ENCODE measurements at regions not wholly inside any gene's neighbourhood (a gene's known extent, or its start where the extent isn't known, plus 50 kb on each side); places are given as distances from the start of the nearest gene placed in this dataset.
"Not testable (repeated sequence)": the region's sequence is repeated elsewhere in the genome, so short reads cannot be mapped to it uniquely, and the experiment has no call there.

GRCh38 chr3:20970807-20971206, 780.2 kb downstream of the ZNF385D start:
- DNase-seq; ATAC-seq (ENCODE audit: poor library complexity); intact Hi-C loops (cut with DNase I): not testable (repeated sequence)

GRCh38 chr3:20967485-20967884, 781.5 kb upstream of the SGO1 start:
- DNase-seq; ATAC-seq (ENCODE audit: poor library complexity); intact Hi-C loops (cut with DNase I): not testable (repeated sequence)

- ATAC-seq (ENCODE audit: poor library complexity) = no peak
- intact Hi-C loops (cut with DNase I) = no loop called here
- DNase-seq = no peak
These were observed 772.2 kb upstream of the SGO1 start for GRCh38 chr3:20958161-20958560.

GRCh38 chr3:20945892-20946291, 759.9 kb upstream of the SGO1 start:
- intact Hi-C loops (cut with DNase I) = no loop called here
- no peak for DNase-seq
- no peak for ATAC-seq (ENCODE audit: poor library complexity)

GRCh38 chr3:20935791-20936190, 749.8 kb upstream of the SGO1 start:
- intact Hi-C loops (cut with DNase I) = no loop called here
- DNase-seq (no peak), ATAC-seq (ENCODE audit: poor library complexity) (no peak)

- intact Hi-C loops (cut with DNase I) = no loop called here
- no peak for ATAC-seq (ENCODE audit: poor library complexity)
- no peak for DNase-seq
These were observed 745.8 kb upstream of the SGO1 start for GRCh38 chr3:20931834-20932233.

GRCh38 chr3:20930034-20930433, 744.0 kb upstream of the SGO1 start:
- intact Hi-C loops (cut with DNase I) = no loop called here
- ATAC-seq (ENCODE audit: poor library complexity) (no peak), DNase-seq (no peak)

- DNase-seq (no peak), ATAC-seq (ENCODE audit: poor library complexity) (no peak)
- intact Hi-C loops (cut with DNase I) = no loop called here
These were observed 738.8 kb upstream of the SGO1 start for GRCh38 chr3:20924646-20925385.

GRCh38 chr3:20921112-20921511, 735.1 kb upstream of the SGO1 start:
- DNase-seq; intact Hi-C loops (cut with DNase I); ATAC-seq (ENCODE audit: poor library complexity): not testable (repeated sequence)

GRCh38 chr3:20916951-20917606, 731.1 kb upstream of the SGO1 start:
- intact Hi-C loops (cut with DNase I) = no loop called here
- ATAC-seq (ENCODE audit: poor library complexity) = no peak
- no peak for DNase-seq

- intact Hi-C loops (cut with DNase I) = no loop called here
- no peak for ATAC-seq (ENCODE audit: poor library complexity)
- DNase-seq = no peak
These were observed 728.3 kb upstream of the SGO1 start for GRCh38 chr3:20914310-20914709.

- DNase-seq = no peak
- ATAC-seq (ENCODE audit: poor library complexity) = no peak
- intact Hi-C loops (cut with DNase I) = no loop called here
These were observed 726.4 kb upstream of the SGO1 start for GRCh38 chr3:20912406-20912805.

GRCh38 chr3:20909511-20909910, 723.5 kb upstream of the SGO1 start:
- intact Hi-C loops (cut with DNase I) = no loop called here
- ATAC-seq (ENCODE audit: poor library complexity) = no peak
- no peak for DNase-seq

GRCh38 chr3:20905210-20905805, 719.3 kb upstream of the SGO1 start:
- ATAC-seq (ENCODE audit: poor library complexity) = no peak
- no peak for DNase-seq
- intact Hi-C loops (cut with DNase I) = no loop called here

- ATAC-seq (ENCODE audit: poor library complexity) = no peak
- DNase-seq = no peak
- intact Hi-C loops (cut with DNase I) = no loop called here
These were observed 718.7 kb upstream of the SGO1 start for GRCh38 chr3:20904671-20905070.

GRCh38 chr3:20898962-20899361, 713.0 kb upstream of the SGO1 start:
- ATAC-seq (ENCODE audit: poor library complexity) (no peak), DNase-seq (no peak)
- intact Hi-C loops (cut with DNase I) = no loop called here

GRCh38 chr3:20890111-20890519, 704.1 kb upstream of the SGO1 start:
- intact Hi-C loops (cut with DNase I) = no loop called here
- no peak for ATAC-seq (ENCODE audit: poor library complexity)

GRCh38 chr3:20878691-20879090, 692.7 kb upstream of the SGO1 start:
- intact Hi-C loops (cut with DNase I) = no loop called here
- ATAC-seq (ENCODE audit: poor library complexity) (no peak), DNase-seq (no peak)

More at GRCh38 chr3:20890111-20890519, 704.1 kb upstream of the SGO1 start:
- no peak for DNase-seq

GRCh38 chr3:20873235-20873634, 687.2 kb upstream of the SGO1 start:
- ATAC-seq (ENCODE audit: poor library complexity) = no peak
- intact Hi-C loops (cut with DNase I) = no loop called here
- no peak for DNase-seq
